Cardiac fibroblast (primary cell): ENCODE measurements at regions not wholly inside any gene's neighbourhood (a gene's known extent, or its start where the extent isn't known, plus 50 kb on each side); places are given as distances from the start of the nearest gene placed in this dataset.

Source experiments
- DNase-seq, 2 donors: peaks; one replicate each; pipeline versions ENCODE4 v3.0.0 to v3.0.0-alpha.2; 2010; ENCODE audit warnings: low read depth in 2 of 2
- H3K4me3 ChIP-seq, 2 donors: replicated peaks in 1 of 2; 1 replicate in 1 of 2; 2 replicates in 1 of 2; pipeline ENCODE4 v1.5.1; 2011; ENCODE audit warnings: low read depth in 2 of 2, low read length in 2 of 2, mild to moderate bottlenecking in 2 of 2, moderate library complexity in 1 of 2
- TF ChIP-seq, protein P1 (sequence below): IDR thresholded peaks from one replicate; pipeline ENCODE4 v1.5.1; 2011; ENCODE audit warnings: low read depth, mild to moderate bottlenecking, low read length, inconsistent platforms

DNA sequence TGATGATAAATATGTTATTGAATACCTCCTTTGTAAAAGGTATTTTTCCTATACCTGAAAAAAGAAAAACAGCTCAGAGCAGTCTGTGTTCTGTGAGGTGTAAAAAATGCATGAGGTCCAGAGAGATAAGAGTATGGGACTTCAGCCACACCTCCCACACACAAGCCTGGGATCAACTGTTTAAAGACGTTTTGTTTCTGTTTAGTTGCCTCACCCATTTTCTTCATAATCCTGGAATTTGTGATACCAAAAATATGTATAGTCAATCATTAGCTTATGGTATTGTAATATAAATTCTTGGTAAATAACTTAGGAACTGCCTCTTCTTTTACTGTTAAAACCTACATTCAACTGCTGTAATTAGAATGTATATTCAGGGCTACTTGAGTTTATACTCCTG, 1322.9 kb upstream of the TMEFF2 start:
- peak; percentile 5 to 62 for DNase-seq
- TF ChIP-seq, protein P1, sequence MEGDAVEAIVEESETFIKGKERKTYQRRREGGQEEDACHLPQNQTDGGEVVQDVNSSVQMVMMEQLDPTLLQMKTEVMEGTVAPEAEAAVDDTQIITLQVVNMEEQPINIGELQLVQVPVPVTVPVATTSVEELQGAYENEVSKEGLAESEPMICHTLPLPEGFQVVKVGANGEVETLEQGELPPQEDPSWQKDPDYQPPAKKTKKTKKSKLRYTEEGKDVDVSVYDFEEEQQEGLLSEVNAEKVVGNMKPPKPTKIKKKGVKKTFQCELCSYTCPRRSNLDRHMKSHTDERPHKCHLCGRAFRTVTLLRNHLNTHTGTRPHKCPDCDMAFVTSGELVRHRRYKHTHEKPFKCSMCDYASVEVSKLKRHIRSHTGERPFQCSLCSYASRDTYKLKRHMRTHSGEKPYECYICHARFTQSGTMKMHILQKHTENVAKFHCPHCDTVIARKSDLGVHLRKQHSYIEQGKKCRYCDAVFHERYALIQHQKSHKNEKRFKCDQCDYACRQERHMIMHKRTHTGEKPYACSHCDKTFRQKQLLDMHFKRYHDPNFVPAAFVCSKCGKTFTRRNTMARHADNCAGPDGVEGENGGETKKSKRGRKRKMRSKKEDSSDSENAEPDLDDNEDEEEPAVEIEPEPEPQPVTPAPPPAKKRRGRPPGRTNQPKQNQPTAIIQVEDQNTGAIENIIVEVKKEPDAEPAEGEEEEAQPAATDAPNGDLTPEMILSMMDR: no peak
- no peak overlapping the region for H3K4me3 ChIP-seq

GRCh38 chr2:193506035-193506434, 1311.3 kb upstream of the TMEFF2 start:
- TF ChIP-seq, protein P1: no peak
- no peak for DNase-seq
- no peak overlapping the region for H3K4me3 ChIP-seq

DNA sequence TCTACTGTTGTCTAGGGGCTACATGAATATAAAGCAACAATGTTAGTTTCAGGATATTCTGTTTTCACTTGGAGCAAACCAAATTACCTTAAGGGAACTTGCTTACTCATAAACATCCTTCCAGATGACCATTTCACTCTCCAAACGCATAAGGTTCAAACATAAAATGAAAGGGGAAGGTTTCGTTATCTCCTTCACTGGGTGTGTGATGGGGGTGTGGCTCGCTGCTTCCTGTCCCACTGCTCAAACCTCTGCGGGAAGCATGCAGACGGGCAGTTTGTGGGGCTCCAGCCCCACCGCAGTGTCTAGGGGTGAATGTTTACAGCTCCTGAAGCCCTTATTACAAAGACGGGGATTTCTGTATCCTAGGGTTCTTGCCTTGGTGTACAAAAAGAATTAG, 1310.9 kb upstream of the TMEFF2 start:
- no peak for DNase-seq
- TF ChIP-seq, protein P1: no peak
- no peak overlapping the region for H3K4me3 ChIP-seq

GRCh38 chr2:193502363-193503035, 1307.8 kb upstream of the TMEFF2 start:
- H3K4me3 ChIP-seq: no peak overlapping the region
- TF ChIP-seq, protein P1: no peak

GRCh38 chr2:193496786-193497185, 1302.1 kb upstream of the TMEFF2 start:
- no peak for DNase-seq
- no peak overlapping the region for H3K4me3 ChIP-seq
- TF ChIP-seq, protein P1: no peak

More at GRCh38 chr2:193502363-193503035, 1307.8 kb upstream of the TMEFF2 start:
- no peak for DNase-seq

DNA sequence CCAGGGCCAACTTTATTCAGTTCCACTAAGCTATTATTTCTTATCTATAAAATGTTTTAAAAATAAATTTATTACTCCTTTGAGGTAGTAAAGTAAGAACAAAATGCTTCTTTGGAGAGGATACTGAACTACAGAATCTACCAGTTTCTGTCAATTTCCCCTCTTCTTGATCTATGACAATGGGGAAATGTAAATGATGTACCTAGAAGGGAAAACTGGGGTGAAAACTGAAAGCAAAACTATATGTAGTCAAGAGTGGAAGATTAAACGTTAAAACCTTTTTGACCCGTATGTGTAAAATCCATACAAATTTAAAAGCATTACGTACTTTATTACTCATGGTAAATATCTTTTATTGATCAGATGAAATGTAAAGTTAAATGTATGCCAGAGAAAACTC, 1287.8 kb upstream of the TMEFF2 start:
- TF ChIP-seq, protein P1: no peak
- DNase-seq: no peak

DNA sequence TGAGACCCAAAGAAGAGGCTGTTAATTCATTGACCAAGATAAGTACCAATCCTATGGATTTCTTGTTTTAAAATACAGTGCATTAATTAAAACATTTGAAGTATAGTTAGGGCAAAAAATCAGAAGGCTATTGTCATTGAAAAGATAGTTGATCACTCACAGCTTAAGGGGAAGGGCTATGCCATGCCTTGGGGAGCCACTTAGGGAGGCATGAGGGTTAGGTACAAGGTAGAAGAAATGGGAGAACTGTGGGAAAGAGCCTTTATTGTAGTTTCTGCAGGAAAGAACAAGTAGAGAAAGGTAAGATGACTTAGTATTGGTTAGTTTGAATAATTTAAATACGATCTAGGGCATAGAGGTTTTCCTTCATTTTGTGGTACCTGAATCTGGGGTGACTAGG, 1285.5 kb upstream of the TMEFF2 start:
- TF ChIP-seq, protein P1: no peak
- DNase-seq: no peak
- no peak overlapping the region for H3K4me3 ChIP-seq

More for the DNA sequence above, 1287.8 kb upstream of the TMEFF2 start:
- H3K4me3 ChIP-seq: no peak overlapping the region
